ENCODE measurements at regions not wholly inside any gene's neighbourhood (a gene's known extent, or its start where the extent isn't known, plus 50 kb on each side); places are given as distances from the start of the nearest gene placed in this dataset.

DNA sequence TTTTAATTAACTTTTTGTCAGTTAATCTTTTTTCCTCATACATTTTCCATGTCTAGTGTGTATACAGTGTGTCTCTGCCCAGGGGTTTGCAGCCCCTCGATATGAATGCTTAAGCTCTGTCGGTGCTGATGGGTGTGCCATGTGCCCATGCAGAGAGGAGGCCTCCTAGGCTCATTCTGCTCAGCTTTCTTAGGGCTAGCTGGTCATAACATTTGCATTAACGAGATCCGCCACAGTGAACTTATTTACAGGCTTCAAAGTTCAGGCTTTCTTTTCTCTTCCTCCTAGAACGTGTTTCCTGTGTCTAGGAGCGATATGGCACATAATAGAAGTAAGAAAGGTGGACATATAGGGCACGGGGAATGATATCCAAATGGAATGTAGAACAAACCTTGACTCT, 783.3 kb downstream of the PLCL1 start:
- H3K4me1 ChIP-seq (ENCODE audit: control insufficient read depth, insufficient read depth, low read length): peaks cover 2% of the 10 kb centered on the region; the same call in 1 of the 2 replicates
- TF ChIP-seq ZNF202 (tag by site-specific recombination; IDR thresholded peaks at IDR 0.05; ENCODE audit: borderline replicate concordance): no peak
- TF ChIP-seq ZNF155 (tag by site-specific recombination; IDR thresholded peaks at IDR 0.05): no peak
- no peak for TF ChIP-seq MZF1 (tag by site-specific recombination; IDR thresholded peaks at IDR 0.05; ENCODE audit: borderline replicate concordance)
- TF ChIP-seq, protein P1, sequence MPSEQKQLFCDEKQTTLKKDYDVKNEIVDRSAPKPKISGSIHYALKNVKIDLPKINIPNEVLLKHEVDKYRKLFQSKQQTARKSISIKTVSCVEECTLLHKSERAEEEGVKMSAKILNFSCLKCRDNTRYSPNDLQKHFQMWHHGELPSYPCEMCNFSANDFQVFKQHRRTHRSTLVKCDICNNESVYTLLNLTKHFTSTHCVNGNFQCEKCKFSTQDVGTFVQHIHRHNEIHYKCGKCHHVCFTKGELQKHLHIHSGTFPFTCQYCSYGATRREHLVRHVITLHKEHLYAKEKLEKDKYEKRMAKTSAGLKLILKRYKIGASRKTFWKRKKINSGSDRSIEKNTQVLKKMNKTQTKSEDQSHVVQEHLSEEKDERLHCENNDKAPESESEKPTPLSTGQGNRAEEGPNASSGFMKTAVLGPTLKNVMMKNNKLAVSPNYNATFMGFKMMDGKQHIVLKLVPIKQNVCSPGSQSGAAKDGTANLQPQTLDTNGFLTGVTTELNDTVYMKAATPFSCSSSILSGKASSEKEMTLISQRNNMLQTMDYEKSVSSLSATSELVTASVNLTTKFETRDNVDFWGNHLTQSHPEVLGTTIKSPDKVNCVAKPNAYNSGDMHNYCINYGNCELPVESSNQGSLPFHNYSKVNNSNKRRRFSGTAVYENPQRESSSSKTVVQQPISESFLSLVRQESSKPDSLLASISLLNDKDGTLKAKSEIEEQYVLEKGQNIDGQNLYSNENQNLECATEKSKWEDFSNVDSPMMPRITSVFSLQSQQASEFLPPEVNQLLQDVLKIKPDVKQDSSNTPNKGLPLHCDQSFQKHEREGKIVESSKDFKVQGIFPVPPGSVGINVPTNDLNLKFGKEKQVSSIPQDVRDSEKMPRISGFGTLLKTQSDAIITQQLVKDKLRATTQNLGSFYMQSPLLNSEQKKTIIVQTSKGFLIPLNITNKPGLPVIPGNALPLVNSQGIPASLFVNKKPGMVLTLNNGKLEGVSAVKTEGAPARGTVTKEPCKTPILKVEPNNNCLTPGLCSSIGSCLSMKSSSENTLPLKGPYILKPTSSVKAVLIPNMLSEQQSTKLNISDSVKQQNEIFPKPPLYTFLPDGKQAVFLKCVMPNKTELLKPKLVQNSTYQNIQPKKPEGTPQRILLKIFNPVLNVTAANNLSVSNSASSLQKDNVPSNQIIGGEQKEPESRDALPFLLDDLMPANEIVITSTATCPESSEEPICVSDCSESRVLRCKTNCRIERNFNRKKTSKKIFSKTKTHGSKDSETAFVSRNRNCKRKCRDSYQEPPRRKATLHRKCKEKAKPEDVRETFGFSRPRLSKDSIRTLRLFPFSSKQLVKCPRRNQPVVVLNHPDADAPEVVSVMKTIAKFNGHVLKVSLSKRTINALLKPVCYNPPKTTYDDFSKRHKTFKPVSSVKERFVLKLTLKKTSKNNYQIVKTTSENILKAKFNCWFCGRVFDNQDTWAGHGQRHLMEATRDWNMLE (tag by site-specific recombination; conservative IDR thresholded peaks at IDR 0.05; ENCODE audit: low read depth): no peak
- TF ChIP-seq ZNF114 (tag by site-specific recombination; IDR thresholded peaks at IDR 0.05): no peak
- TF ChIP-seq ZNF223 (tag by site-specific recombination; IDR thresholded peaks at IDR 0.05): no peak
- no peaks in the 10 kb centered on the region for H3K9me3 ChIP-seq (ENCODE audit: control insufficient read depth, insufficient read depth, low read depth, low read length)
- no peaks in the 10 kb centered on the region for H3K36me3 ChIP-seq (ENCODE audit: control insufficient read depth in 2 of 2, insufficient read depth in 1 of 2, low read length in 2 of 2)
- POLR2A ChIA-PET: no interaction called here
- H3K4me3 ChIP-seq (ENCODE audit: low read depth, low read length): no peak overlapping the region
- CTCF ChIA-PET: no interaction called here
- H3K27ac ChIP-seq (ENCODE audit: extremely low read depth, low read depth, low read length): no peak overlapping the region

DNA sequence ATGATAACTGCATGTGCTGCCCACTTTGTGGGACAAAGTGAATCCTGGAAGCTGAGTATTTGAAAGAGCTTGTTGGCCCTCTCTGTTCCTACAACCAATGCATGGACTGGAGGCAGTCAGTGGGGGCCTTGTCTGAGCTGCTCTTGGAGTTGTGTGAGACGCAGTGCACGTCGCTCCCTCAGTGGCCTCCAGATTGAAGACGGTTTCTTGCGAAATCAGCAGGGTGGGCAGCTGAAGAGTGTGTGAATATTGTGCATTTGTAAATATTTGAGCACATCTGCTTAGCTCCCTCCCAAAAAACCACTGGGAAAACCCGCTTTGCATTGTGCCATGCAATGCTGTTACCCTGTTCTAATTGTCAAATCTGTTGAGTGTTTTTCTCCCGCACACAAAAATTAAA, 782.8 kb downstream of the PLCL1 start:
- ChIA-PET POLR2A (no interaction called here), CTCF (no interaction called here)
- TF ChIP-seq ZNF174 (tag by site-specific recombination; IDR thresholded peaks at IDR 0.05) (no peak), ZNF776 (tag by site-specific recombination; IDR thresholded peaks at IDR 0.05; ENCODE audit: borderline replicate concordance) (no peak), KLF10 (tag by site-specific recombination; IDR thresholded peaks at IDR 0.05) (no peak), ZNF623 (tag by site-specific recombination; IDR thresholded peaks at IDR 0.05) (no peak), REPIN1 (tag by site-specific recombination; IDR thresholded peaks at IDR 0.05; ENCODE audit: low read depth) (no peak), ZBTB17 (tag by site-specific recombination; IDR thresholded peaks at IDR 0.05) (no peak), ZNF146 (tag by site-specific recombination; IDR thresholded peaks at IDR 0.05) (no peak), ZBTB48 (tag by site-specific recombination; IDR thresholded peaks at IDR 0.05) (no peak), ZSCAN16 (tag by site-specific recombination; IDR thresholded peaks at IDR 0.05) (no peak)
- TF ChIP-seq, protein P2, sequence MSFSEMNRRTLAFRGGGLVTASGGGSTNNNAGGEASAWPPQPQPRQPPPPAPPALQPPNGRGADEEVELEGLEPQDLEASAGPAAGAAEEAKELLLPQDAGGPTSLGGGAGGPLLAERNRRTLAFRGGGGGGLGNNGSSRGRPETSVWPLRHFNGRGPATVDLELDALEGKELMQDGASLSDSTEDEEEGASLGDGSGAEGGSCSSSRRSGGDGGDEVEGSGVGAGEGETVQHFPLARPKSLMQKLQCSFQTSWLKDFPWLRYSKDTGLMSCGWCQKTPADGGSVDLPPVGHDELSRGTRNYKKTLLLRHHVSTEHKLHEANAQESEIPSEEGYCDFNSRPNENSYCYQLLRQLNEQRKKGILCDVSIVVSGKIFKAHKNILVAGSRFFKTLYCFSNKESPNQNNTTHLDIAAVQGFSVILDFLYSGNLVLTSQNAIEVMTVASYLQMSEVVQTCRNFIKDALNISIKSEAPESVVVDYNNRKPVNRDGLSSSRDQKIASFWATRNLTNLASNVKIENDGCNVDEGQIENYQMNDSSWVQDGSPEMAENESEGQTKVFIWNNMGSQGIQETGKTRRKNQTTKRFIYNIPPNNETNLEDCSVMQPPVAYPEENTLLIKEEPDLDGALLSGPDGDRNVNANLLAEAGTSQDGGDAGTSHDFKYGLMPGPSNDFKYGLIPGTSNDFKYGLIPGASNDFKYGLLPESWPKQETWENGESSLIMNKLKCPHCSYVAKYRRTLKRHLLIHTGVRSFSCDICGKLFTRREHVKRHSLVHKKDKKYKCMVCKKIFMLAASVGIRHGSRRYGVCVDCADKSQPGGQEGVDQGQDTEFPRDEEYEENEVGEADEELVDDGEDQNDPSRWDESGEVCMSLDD (tag by site-specific recombination; IDR thresholded peaks at IDR 0.05): no peak
- TF ChIP-seq, protein P3, sequence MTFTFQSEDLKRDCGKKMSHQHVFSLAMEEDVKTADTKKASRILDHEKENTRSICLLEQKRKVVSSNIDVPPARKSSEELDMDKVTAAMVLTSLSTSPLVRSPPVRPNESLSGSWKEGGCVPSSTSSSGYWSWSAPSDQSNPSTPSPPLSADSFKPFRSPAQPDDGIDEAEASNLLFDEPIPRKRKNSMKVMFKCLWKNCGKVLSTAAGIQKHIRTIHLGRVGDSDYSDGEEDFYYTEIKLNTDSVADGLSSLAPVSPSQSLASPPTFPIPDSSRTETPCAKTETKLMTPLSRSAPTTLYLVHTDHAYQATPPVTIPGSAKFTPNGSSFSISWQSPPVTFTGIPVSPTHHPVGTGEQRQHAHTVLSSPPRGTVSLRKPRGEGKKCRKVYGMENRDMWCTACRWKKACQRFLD (tag by site-specific recombination; IDR thresholded peaks at IDR 0.05): no peak
- Histone ChIP-seq H3K4me3 (ENCODE audit: low read depth, low read length) (no peak overlapping the region), H3K9me3 (ENCODE audit: control insufficient read depth, insufficient read depth, low read depth, low read length) (no peaks in the 10 kb centered on the region), H3K36me3 (ENCODE audit: control insufficient read depth in 2 of 2, insufficient read depth in 1 of 2, low read length in 2 of 2) (no peaks in the 10 kb centered on the region), H3K4me1 (ENCODE audit: control insufficient read depth, insufficient read depth, low read length) (peaks cover 2% of the 10 kb centered on the region; the same call in 1 of the 2 replicates), H3K27ac (ENCODE audit: extremely low read depth, low read depth, low read length) (no peak overlapping the region)
